NCI-H69 (cell line): ENCODE measurements at regions not wholly inside any gene's neighbourhood (a gene's known extent, or its start where the extent isn't known, plus 50 kb on each side); places are given as distances from the start of the nearest gene placed in this dataset.

Experiments used
- DNase-seq: peaks from one replicate; lab custom pipeline; 2025; lab: John Stamatoyannopoulos, UW

DNA sequence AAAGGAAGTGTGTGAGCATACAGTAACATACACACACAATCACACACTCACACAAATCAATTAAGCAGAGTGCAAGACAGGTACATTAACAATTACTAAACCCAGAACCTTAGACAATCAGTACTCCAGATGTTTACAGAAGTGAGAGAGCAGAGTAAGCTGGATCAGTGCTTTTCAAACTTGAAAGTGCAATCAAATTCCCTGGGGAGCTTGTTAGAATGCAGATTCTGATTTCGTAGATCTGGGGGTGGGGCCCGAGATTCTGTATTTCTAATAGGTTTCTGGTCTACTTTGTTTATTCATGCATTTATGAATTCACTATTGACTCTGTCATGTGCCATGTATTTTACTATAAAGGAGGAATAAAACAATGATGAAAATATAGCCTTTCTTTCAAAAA, 179.6 kb upstream of the PHYHIPL start:
- no peak for DNase-seq

GRCh38 chr10:58998924-58999713, 177.3 kb upstream of the PHYHIPL start:
- DNase-seq, result no peak

- DNase-seq, result no peak
These were observed 176.1 kb upstream of the PHYHIPL start for GRCh38 chr10:59000162-59000825.

GRCh38 chr10:59002011-59002410, 174.4 kb upstream of the PHYHIPL start:
- DNase-seq, result no peak

- DNase-seq, result peak; percentile 14
These were observed 173.2 kb upstream of the PHYHIPL start for GRCh38 chr10:59003203-59003602.

DNA sequence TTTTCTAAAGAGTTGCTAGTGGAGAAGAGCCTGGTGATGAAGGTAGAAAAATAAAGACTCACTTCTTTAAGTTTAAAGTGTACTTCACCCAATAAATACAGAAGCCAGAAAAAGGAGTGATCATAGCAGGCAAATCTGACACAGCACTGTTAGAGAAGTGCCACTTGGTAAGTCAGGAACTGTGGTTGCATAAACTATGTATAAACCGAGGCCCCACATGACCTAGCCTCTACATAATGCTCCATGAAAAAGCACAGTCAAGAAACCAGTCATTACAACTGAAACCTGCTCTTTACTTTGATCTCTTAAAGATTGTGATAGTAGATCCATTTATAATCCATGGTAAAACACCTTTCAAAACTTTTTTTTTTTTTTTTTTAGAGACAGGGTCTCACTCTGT, 172.1 kb upstream of the PHYHIPL start:
- no peak for DNase-seq

GRCh38 chr10:59006511-59007306, 169.7 kb upstream of the PHYHIPL start:
- DNase-seq, result peak; percentile 19

DNA sequence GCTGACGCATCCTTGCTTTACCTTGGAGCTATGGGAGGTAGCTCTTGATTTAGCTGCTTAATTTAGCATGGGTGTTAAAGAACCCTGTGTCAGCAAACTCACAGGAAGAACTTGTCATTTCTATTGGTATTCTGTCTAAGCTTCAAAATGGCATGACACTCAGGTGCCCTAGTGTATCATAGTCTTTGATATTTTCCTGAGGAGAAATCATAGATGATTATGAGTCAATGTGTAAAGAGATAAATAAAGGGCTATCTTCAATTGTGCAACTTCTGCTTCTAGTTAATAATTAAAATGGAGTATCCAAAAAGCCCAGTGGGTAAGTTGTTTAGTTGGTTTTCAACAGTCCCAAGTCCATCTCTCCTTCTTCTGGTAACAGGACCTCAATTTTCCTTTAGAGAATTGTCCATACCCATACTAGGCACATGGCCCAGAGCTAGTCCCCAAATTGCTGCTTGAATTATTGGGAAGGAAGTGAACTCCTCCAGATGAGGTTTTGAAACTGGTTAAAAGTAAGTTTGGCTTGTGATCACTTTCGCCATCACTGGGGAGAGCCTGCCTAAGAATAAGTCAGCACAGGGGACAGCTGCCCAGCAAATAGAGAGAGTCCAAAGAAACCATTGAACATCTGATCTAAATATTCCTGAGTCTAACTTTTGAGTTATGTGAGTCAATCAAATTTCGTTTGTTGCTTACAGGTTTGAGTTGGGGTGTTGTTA, 169.0 kb upstream of the PHYHIPL start:
- peak; percentile 7 for DNase-seq

DNA sequence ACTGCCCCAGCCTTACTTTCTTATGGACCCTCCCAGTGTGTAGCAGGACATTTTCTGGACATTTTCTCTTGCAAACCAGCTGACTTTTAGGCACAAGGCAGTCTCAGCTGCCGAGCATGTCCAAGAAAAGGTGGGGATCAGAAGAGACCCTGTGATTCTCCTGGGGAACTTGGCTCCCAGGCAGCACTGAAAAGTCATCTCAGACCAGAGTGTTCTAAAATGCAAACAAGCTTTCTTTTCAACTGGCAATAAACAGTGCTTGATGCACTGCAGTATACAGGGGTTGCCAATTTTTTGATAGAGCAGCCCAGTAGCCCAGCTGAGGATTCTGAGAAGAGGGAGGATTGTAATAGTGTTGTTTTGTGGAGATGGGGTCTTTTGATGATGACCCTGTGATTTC, 168.0 kb upstream of the PHYHIPL start:
- DNase-seq, result no peak

DNA sequence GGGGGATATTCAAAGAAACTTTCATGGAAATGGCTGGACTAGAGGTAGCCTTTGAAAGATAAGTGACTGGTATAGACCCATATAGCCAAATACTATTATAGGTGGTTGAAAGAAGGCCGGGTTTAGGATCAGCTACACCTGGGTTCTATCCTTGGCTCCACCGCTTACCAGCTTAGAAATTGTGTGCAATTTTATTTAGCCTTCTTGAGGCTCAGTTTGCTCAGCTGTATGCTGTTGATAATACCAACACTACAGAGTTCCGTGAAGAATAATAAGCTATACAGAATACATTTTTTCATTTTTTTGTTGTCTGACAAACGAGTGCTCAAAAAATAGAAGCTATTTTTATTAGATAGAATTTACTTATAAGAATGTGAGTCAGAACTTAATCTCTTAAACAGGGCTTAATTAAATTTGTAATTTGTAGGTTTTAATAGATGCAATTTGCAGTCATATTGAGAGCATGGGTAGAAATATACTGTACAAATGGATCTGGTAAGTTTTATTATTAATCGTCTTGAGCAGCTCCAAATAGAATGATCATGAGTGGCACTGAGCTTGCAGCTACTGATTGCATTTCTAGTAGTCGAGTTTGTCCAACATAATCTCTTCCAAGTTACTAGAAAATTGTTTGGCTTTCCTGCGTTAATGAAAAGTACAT, 164.3 kb upstream of the PHYHIPL start:
- DNase-seq, result no peak

- peak; percentile 90 for DNase-seq
These were observed 163.6 kb upstream of the PHYHIPL start for GRCh38 chr10:59012839-59013238.

- DNase-seq, result no peak
These were observed 160.4 kb upstream of the PHYHIPL start for GRCh38 chr10:59016043-59016442.

GRCh38 chr10:59018977-59019376, 157.5 kb upstream of the PHYHIPL start:
- peak; percentile 13 for DNase-seq

DNA sequence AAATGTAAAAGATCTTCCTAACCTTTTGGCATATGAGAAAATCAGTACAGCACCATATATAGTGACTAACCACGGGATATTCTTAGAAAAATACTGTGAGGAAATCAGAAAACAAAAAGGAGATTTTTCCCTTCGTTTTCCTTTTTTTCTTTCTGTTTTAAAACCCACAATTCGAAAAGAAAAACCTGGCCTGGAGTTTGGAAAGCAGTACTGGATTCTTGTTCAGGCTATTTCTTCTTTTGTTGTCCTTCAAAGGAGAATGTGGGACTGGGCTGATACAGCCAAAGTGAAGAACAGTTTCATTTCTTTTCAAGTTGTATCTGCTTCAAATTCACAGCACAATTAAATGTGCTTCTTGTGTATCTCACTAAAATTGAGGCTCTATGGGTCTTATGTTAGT, 156.8 kb upstream of the PHYHIPL start:
- peak; percentile 13 for DNase-seq

- no peak for DNase-seq
These were observed 155.9 kb upstream of the PHYHIPL start for GRCh38 chr10:59020502-59020901.

GRCh38 chr10:59025981-59026765, 150.3 kb upstream of the PHYHIPL start:
- no peak for DNase-seq

DNA sequence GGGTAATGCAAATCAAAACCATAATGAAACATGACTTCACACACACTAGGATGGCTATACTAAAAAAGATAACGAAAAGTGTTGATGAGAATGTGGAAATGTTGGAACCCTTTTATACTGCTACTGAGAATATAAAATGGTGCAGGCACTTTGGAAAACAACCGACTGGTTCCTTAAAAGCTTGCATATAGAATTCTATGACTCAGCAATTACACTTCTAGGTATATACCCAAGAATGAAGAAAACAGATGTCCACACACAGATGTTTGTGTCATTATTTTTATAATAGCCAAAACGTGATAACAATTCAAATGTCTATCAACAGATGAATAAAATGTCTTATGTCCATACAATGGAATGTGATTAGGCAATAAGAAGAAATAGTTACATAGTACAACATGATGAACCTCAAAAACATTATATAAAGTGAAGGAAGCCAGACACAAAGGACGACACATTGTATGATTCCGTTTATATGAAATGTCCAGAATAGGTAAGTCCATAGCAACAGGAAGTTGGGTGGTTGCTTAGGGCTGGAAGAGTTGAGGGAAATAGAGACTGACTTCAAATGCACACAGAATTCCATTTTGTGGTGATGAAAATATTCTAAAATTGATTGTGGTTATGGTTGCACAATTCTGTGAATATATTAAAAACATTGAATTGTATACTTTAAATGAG, 148.3 kb upstream of the PHYHIPL start:
- no peak for DNase-seq

DNA sequence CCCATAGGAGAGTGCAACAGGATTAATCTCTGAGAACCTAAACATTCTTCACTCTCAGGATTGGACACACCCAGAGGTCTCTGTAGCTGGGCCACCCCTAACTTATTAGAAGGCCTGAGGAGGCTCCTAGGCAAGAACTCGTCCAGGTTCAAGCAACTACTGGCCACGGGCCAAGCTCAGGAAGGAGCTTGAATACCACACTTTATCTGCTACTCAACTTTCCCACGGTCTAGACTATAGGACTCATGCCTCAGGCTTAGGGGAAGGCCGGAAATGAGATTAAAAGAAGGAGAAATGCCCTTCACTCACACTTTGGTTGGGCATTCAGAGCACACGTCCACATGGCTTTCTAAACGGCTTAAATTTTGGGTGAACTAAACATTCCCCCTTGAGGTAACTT, 142.8 kb upstream of the PHYHIPL start:
- DNase-seq, result no peak

DNA sequence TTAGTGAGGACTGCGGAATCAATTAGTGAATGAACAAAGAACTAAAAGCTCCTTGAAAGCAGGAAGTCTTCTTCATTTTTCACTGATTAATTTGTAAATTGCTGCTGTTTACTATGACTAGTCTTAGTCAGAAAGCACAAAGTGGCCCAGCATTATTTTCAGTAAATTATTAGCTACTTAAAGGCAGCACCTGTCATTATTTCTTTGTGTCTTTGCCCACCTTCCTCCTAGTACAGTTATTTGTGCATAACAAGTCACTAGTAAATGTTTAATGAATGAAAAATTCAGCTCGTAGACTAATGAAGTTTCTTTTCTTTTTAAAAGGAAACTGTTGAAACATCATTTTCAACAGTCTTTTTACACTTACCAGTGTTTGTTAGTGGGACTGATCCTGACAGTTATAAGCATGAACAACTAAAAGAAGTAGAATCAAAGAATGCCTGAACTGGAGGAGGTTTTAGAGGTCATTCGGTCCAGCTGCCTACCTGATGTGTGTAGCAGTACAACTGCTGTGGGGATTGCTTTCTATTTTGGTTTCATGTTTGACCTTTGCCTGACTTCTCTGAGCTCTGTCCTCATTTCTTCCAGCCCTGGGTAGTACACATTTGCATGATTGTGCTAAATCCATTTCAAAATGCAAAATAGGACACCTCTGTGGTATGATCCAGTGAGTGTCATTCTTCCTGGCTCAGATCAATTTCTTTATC, 140.0 kb upstream of the PHYHIPL start:
- DNase-seq, result no peak

- DNase-seq, result no peak
These were observed 139.4 kb upstream of the PHYHIPL start for GRCh38 chr10:59037018-59037389.
